ENCODE measurements at regions not wholly inside any gene's neighbourhood (a gene's known extent, or its start where the extent isn't known, plus 50 kb on each side); places are given as distances from the start of the nearest gene placed in this dataset.
"Not testable (repeated sequence)": the region's sequence is repeated elsewhere in the genome, so short reads cannot be mapped to it uniquely, and the experiment has no call there.

DNA sequence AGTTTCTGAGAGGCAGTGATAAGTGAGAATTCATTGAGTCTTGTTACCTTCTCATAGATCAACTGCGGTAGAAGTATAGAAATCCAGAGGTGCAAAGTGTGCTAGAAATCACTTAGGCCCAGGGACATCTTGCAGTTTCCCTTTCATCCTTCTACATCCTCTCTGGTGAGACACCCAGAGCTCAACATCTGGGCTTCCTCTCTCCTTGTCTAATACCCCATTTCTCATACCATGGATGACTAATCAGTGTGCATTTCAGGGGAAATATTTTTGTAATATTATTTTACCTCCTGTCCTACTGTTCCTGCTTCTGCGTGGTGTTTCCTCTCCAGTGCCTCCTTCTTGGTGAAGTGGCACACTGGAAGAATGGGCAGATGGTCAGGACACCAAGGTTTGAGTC, 322.4 kb downstream of the TFAP2B start:
- CTCF ChIA-PET, result no interaction called here
- H3K36me3 ChIP-seq (ENCODE audit: control insufficient read depth, insufficient read depth, low read length), result no peaks in the 10 kb centered on the region
- POLR2A ChIA-PET, result no interaction called here
- no peaks in the 10 kb centered on the region for H3K27me3 ChIP-seq (ENCODE audit: control insufficient read depth, insufficient read depth, low read length)
- H3K4me3 ChIP-seq (ENCODE audit: low read depth, low read length), result no peak overlapping the region
- DNase-seq (ENCODE audit: low read depth), result no peak
- no peak for TF ChIP-seq CTCF (IDR thresholded peaks at IDR 0.05; ENCODE audit: insufficient read depth, low read depth, low read length)

GRCh38 chr6:51147756-51148155, 329.1 kb downstream of the TFAP2B start:
- Histone ChIP-seq H3K27me3 (ENCODE audit: control insufficient read depth, insufficient read depth, low read length) (no peaks in the 10 kb centered on the region), H3K4me3 (ENCODE audit: low read depth, low read length) (no peak overlapping the region), H3K36me3 (ENCODE audit: control insufficient read depth, insufficient read depth, low read length) (no peaks in the 10 kb centered on the region)
- CTCF ChIA-PET, result interaction anchor here (1.0 kb wide), 1 partner anchor 20 kb away, joined by 3 read pairs; no protein-coding TSS in a partner anchor
- DNase-seq (ENCODE audit: low read depth), result no peak
- no peak for TF ChIP-seq CTCF (IDR thresholded peaks at IDR 0.05; ENCODE audit: insufficient read depth, low read depth, low read length)
- POLR2A ChIA-PET, result no interaction called here

- Histone ChIP-seq H3K27me3 (ENCODE audit: control insufficient read depth, insufficient read depth, low read length) (no peaks in the 10 kb centered on the region), H3K36me3 (ENCODE audit: control insufficient read depth, insufficient read depth, low read length) (no peaks in the 10 kb centered on the region), H3K4me3 (ENCODE audit: low read depth, low read length) (no peak overlapping the region)
- DNase-seq (ENCODE audit: low read depth), result no peak
- CTCF ChIA-PET, result no interaction called here
- TF ChIP-seq CTCF (IDR thresholded peaks at IDR 0.05; ENCODE audit: insufficient read depth, low read depth, low read length), result no peak
- POLR2A ChIA-PET, result no interaction called here
Measured at GRCh38 chr6:51152594-51152993, 333.9 kb downstream of the TFAP2B start.

DNA sequence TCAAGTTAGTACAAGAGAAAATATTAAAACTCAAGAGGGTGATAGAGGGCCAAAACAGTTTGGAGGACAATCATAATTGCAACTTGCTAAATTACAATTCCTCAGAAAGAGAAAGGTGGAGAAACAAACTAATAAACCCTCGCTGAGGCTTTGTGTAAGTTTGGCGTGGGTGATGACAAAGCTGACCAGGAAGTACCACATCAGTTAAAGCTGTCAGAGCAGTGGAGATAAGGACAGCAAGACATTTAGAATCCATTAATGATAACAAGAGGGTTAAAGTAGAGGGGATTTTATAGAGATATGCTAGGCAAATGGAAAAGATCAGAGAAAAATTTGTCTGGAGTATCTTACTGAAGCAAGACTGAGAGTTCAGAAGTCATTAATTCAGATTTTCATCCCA, 334.4 kb downstream of the TFAP2B start:
- ChIA-PET CTCF (no interaction called here), POLR2A (no interaction called here)
- H3K27me3 ChIP-seq (ENCODE audit: control insufficient read depth, insufficient read depth, low read length), result no peaks in the 10 kb centered on the region
- H3K4me3 ChIP-seq (ENCODE audit: low read depth, low read length), result no peak overlapping the region
- TF ChIP-seq CTCF (IDR thresholded peaks at IDR 0.05; ENCODE audit: insufficient read depth, low read depth, low read length), result no peak
- no peak for DNase-seq (ENCODE audit: low read depth)
- H3K36me3 ChIP-seq (ENCODE audit: control insufficient read depth, insufficient read depth, low read length), result no peaks in the 10 kb centered on the region

DNA sequence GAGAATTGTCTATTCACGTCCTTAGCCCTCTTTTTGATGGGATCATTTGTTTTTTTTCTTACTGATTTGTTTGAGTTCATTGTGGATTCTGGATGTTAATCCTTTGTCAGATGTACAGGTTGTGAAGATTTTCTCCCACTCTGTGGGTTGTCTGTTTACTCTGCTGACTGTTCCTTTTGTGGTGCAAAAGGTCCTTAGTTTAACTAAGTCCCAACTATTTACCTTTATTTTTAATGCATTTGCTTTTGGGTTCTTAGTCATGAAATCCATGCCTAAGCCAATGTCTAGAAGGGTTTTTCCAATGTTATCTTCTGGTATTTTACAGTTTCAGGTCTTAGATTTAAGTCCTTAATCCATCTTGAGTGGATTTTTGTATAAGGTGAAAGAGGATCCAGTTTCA, 336.3 kb downstream of the TFAP2B start:
- H3K4me3 ChIP-seq (ENCODE audit: low read depth, low read length); H3K27me3 ChIP-seq (ENCODE audit: control insufficient read depth, insufficient read depth, low read length); POLR2A ChIA-PET; H3K36me3 ChIP-seq (ENCODE audit: control insufficient read depth, insufficient read depth, low read length); DNase-seq (ENCODE audit: low read depth); CTCF ChIA-PET: not testable (repeated sequence)

- H3K4me3 ChIP-seq (ENCODE audit: low read depth, low read length); POLR2A ChIA-PET; CTCF ChIA-PET; H3K36me3 ChIP-seq (ENCODE audit: control insufficient read depth, insufficient read depth, low read length); H3K27me3 ChIP-seq (ENCODE audit: control insufficient read depth, insufficient read depth, low read length); DNase-seq (ENCODE audit: low read depth): not testable (repeated sequence)
Measured at GRCh38 chr6:51159260-51159659, 340.6 kb downstream of the TFAP2B start.

All from BJ (cell line).